DOHH2 (cell line): ENCODE measurements at regions not wholly inside any gene's neighbourhood (a gene's known extent, or its start where the extent isn't known, plus 50 kb on each side); places are given as distances from the start of the nearest gene placed in this dataset.

Source experiments
- CTCF ChIP-seq: fragments of 200-600 bp; sonication (generic); IDR thresholded peaks from one replicate; pipeline ENCODE4 v1.5.1; 2014; ENCODE audit warnings: antibody characterized with exemption, mild to moderate bottlenecking, low read depth, low read length; ENCODE audit not compliant: poor library complexity, severe bottlenecking
- EZH2phosphoT487 ChIP-seq: fragments of 200-600 bp; sonication (generic); IDR thresholded peaks from 2 replicates; pipeline ENCODE4 v1.6.1; 2017; ENCODE audit warnings: borderline replicate concordance, mild to moderate bottlenecking, antibody characterized with exemption, low read length, moderate library complexity, mixed read lengths

GRCh38 chr1:201704439-201704792 is 124.5 kb upstream of the IPO9 start:
- TF ChIP-seq CTCF: no peak
- TF ChIP-seq EZH2phosphoT487: no peak
